ENCODE measurements at regions not wholly inside any gene's neighbourhood (a gene's known extent, or its start where the extent isn't known, plus 50 kb on each side); places are given as distances from the start of the nearest gene placed in this dataset.

- no peak for DNase-seq
Observed at GRCh38 chr6:142500250-142500786, 198.5 kb downstream of the ADGRG6 start.

GRCh38 chr6:142501795-142502194 lies 200.0 kb downstream of the ADGRG6 start:
- DNase-seq = no peak

GRCh38 chr6:142507065-142507464 lies 205.3 kb downstream of the ADGRG6 start:
- DNase-seq = no peak

GRCh38 chr6:142510211-142510610 lies 208.4 kb downstream of the ADGRG6 start:
- no peak for DNase-seq

- DNase-seq = no peak
Observed at GRCh38 chr6:142518126-142518525, 216.3 kb downstream of the ADGRG6 start.

GRCh38 chr6:142518761-142519160 lies 217.0 kb downstream of the ADGRG6 start:
- DNase-seq = no peak

GRCh38 chr6:142521791-142522190 lies 220.0 kb downstream of the ADGRG6 start:
- DNase-seq = no peak

- no peak for DNase-seq
Observed at GRCh38 chr6:142523515-142524375, 221.9 kb downstream of the ADGRG6 start.

- no peak for DNase-seq
Observed at GRCh38 chr6:142530566-142530965, 228.8 kb downstream of the ADGRG6 start.

GRCh38 chr6:142531727-142532126 lies 229.9 kb downstream of the ADGRG6 start:
- DNase-seq = no peak

GRCh38 chr6:142534076-142534475 lies 232.3 kb downstream of the ADGRG6 start:
- no peak for DNase-seq

GRCh38 chr6:142534484-142534883 lies 232.7 kb downstream of the ADGRG6 start:
- DNase-seq = no peak

- DNase-seq = no peak
Observed at GRCh38 chr6:142537612-142538478, 236.0 kb downstream of the ADGRG6 start.

GRCh38 chr6:142542704-142543233 lies 241.0 kb downstream of the ADGRG6 start:
- DNase-seq = no peak

- DNase-seq = no peak
Observed at GRCh38 chr6:142543606-142544005, 241.8 kb downstream of the ADGRG6 start.

GRCh38 chr6:142544199-142544838 lies 242.5 kb downstream of the ADGRG6 start:
- DNase-seq = no peak

GRCh38 chr6:142545147-142545546 lies 243.3 kb downstream of the ADGRG6 start:
- no peak for DNase-seq

GRCh38 chr6:142548566-142548965 lies 246.8 kb downstream of the ADGRG6 start:
- DNase-seq = no peak

GRCh38 chr6:142550310-142551063 lies 248.7 kb downstream of the ADGRG6 start:
- DNase-seq = no peak

GRCh38 chr6:142551274-142551811 lies 249.5 kb downstream of the ADGRG6 start:
- peak; percentile 7 for DNase-seq

- no peak for DNase-seq
Observed at GRCh38 chr6:142558786-142559185, 257.0 kb downstream of the ADGRG6 start.

All from activated effector memory CD4-positive, alpha-beta T cell treated with Interleukin-2 at 50 U/mL for 16 hours (primary cell).